ENCODE measurements at regions not wholly inside any gene's neighbourhood (a gene's known extent, or its start where the extent isn't known, plus 50 kb on each side); places are given as distances from the start of the nearest gene placed in this dataset.
"Not testable (repeated sequence)": the region's sequence is repeated elsewhere in the genome, so short reads cannot be mapped to it uniquely, and the experiment has no call there.

GRCh38 chr14:84998216-84998615 lies 531.7 kb upstream of the FLRT2 start:
- no peaks in the 10 kb centered on the region for H3K36me3 ChIP-seq
- TF ChIP-seq Cebpa-rat (IDR thresholded peaks at IDR 0.05) = no peak
- no peaks in the 10 kb centered on the region for H3K4me1 ChIP-seq
- H3K4me3 ChIP-seq = no peak overlapping the region
- no peaks in the 10 kb centered on the region for H3K27me3 ChIP-seq
- no peak overlapping the region for H3K4me2 ChIP-seq
- no peaks in the 10 kb centered on the region for H3K9me3 ChIP-seq (replicated peaks in 1 of 11)
- no peak overlapping the region for H3K27ac ChIP-seq
- H3K9ac ChIP-seq = no peak overlapping the region
- no peaks in the 10 kb centered on the region for H4K20me1 ChIP-seq

- Histone ChIP-seq H3K27me3 (no peaks in the 10 kb centered on the region), H3K9me3 (replicated peaks in 1 of 11) (no peaks in the 10 kb centered on the region)
Measured at GRCh38 chr14:85002846-85003245, 527.1 kb upstream of the FLRT2 start.

GRCh38 chr14:85003805-85004204 lies 526.1 kb upstream of the FLRT2 start:
- no peak for TF ChIP-seq Cebpa-rat (IDR thresholded peaks at IDR 0.05)
- Histone ChIP-seq H4K20me1 (no peaks in the 10 kb centered on the region), H3K9ac (no peak overlapping the region), H3K27ac (no peak overlapping the region), H3K4me3 (no peak overlapping the region), H3K4me1 (no peaks in the 10 kb centered on the region), H3K36me3 (no peaks in the 10 kb centered on the region), H3K4me2 (no peak overlapping the region), H3K9me3 (replicated peaks in 1 of 11) (no peaks in the 10 kb centered on the region), H3K27me3 (no peaks in the 10 kb centered on the region)

More at GRCh38 chr14:85002846-85003245, 527.1 kb upstream of the FLRT2 start:
- Histone ChIP-seq H3K27ac (no peak overlapping the region), H3K9ac (no peak overlapping the region), H3K4me2 (no peak overlapping the region), H3K36me3 (no peaks in the 10 kb centered on the region), H3K4me3 (no peak overlapping the region), H3K4me1 (no peaks in the 10 kb centered on the region), H4K20me1 (no peaks in the 10 kb centered on the region)
- no peak for TF ChIP-seq Cebpa-rat (IDR thresholded peaks at IDR 0.05)

- no peak overlapping the region for H3K4me3 ChIP-seq
- H3K4me2 ChIP-seq = no peak overlapping the region
- no peaks in the 10 kb centered on the region for H3K27me3 ChIP-seq
- H3K27ac ChIP-seq = no peak overlapping the region
- H3K36me3 ChIP-seq = no peaks in the 10 kb centered on the region
- no peak for TF ChIP-seq Cebpa-rat (IDR thresholded peaks at IDR 0.05)
- H3K9ac ChIP-seq = no peak overlapping the region
- no peaks in the 10 kb centered on the region for H3K4me1 ChIP-seq
- no peaks in the 10 kb centered on the region for H3K9me3 ChIP-seq (replicated peaks in 1 of 11)
- no peaks in the 10 kb centered on the region for H4K20me1 ChIP-seq
Measured at GRCh38 chr14:85009506-85009905, 520.4 kb upstream of the FLRT2 start.

GRCh38 chr14:85010186-85010585 lies 519.8 kb upstream of the FLRT2 start:
- Histone ChIP-seq H3K27ac (no peak overlapping the region), H4K20me1 (no peaks in the 10 kb centered on the region), H3K9ac (no peak overlapping the region), H3K9me3 (replicated peaks in 1 of 11) (no peaks in the 10 kb centered on the region), H3K27me3 (no peaks in the 10 kb centered on the region), H3K4me3 (no peak overlapping the region), H3K36me3 (no peaks in the 10 kb centered on the region), H3K4me2 (no peak overlapping the region), H3K4me1 (no peaks in the 10 kb centered on the region)
- TF ChIP-seq Cebpa-rat (IDR thresholded peaks at IDR 0.05) = no peak

- Histone ChIP-seq H3K4me2 (no peak overlapping the region), H3K27me3 (no peaks in the 10 kb centered on the region), H3K4me3 (no peak overlapping the region), H3K9ac (no peak overlapping the region), H4K20me1 (no peaks in the 10 kb centered on the region), H3K27ac (no peak overlapping the region), H3K9me3 (replicated peaks in 1 of 11) (peaks cover 0 to 12% (median 0%) of the 10 kb centered on the region in 11 experiments; a peak in 4 of 22 replicates), H3K4me1 (no peaks in the 10 kb centered on the region), H3K36me3 (no peaks in the 10 kb centered on the region)
- no peak for TF ChIP-seq Cebpa-rat (IDR thresholded peaks at IDR 0.05)
Measured at GRCh38 chr14:85016496-85016895, 513.4 kb upstream of the FLRT2 start.

- H3K9me3 ChIP-seq (replicated peaks in 1 of 11) = peaks cover 0 to 13% (median 0%) of the 10 kb centered on the region in 11 experiments; a peak in 5 of 22 replicates
- not testable (repeated sequence) for H3K9ac ChIP-seq, H4K20me1 ChIP-seq, H3K4me1 ChIP-seq, H3K27ac ChIP-seq, H3K27me3 ChIP-seq, H3K4me2 ChIP-seq, H3K36me3 ChIP-seq, H3K4me3 ChIP-seq
Measured at GRCh38 chr14:85023866-85024265, 506.1 kb upstream of the FLRT2 start.

GRCh38 chr14:85024931-85025330 lies 505.0 kb upstream of the FLRT2 start:
- H3K4me3 ChIP-seq = no peak overlapping the region
- no peak for TF ChIP-seq Cebpa-rat (IDR thresholded peaks at IDR 0.05)
- no peaks in the 10 kb centered on the region for H4K20me1 ChIP-seq
- peaks cover 0 to 6% (median 0%) of the 10 kb centered on the region in 11 experiments; a peak in 1 of 22 replicates for H3K9me3 ChIP-seq (replicated peaks in 1 of 11)
- no peak overlapping the region for H3K27ac ChIP-seq
- no peak overlapping the region for H3K9ac ChIP-seq
- H3K4me1 ChIP-seq = no peaks in the 10 kb centered on the region
- no peak overlapping the region for H3K4me2 ChIP-seq
- no peaks in the 10 kb centered on the region for H3K36me3 ChIP-seq
- H3K27me3 ChIP-seq = no peaks in the 10 kb centered on the region

GRCh38 chr14:85027681-85028370 lies 502.1 kb upstream of the FLRT2 start:
- Histone ChIP-seq H3K4me2 (no peak overlapping the region), H3K4me1 (no peaks in the 10 kb centered on the region), H3K27ac (no peak overlapping the region), H4K20me1 (no peaks in the 10 kb centered on the region), H3K4me3 (no peak overlapping the region), H3K36me3 (no peaks in the 10 kb centered on the region), H3K9ac (no peak overlapping the region), H3K9me3 (replicated peaks in 1 of 11) (peaks cover 0 to 6% (median 0%) of the 10 kb centered on the region in 11 experiments; a peak in 1 of 22 replicates), H3K27me3 (no peaks in the 10 kb centered on the region)
- TF ChIP-seq Cebpa-rat (IDR thresholded peaks at IDR 0.05) = no peak

- no peaks in the 10 kb centered on the region for H3K36me3 ChIP-seq
- no peak overlapping the region for H3K4me2 ChIP-seq
- H4K20me1 ChIP-seq = no peaks in the 10 kb centered on the region; a peak in 1 of 22 replicates
- H3K27ac ChIP-seq = no peak overlapping the region
- no peaks in the 10 kb centered on the region for H3K27me3 ChIP-seq
- H3K9me3 ChIP-seq (replicated peaks in 1 of 11) = no peaks in the 10 kb centered on the region
- H3K9ac ChIP-seq = no peak overlapping the region
- H3K4me1 ChIP-seq = no peaks in the 10 kb centered on the region; a peak in 1 of 20 replicates
- no peak for TF ChIP-seq Cebpa-rat (IDR thresholded peaks at IDR 0.05)
- H3K4me3 ChIP-seq = no peak overlapping the region
Measured at GRCh38 chr14:85037411-85037810, 492.5 kb upstream of the FLRT2 start.

Data from BLaER1 treated with 17β-estradiol and CSF1 and Interleukin-3, amounts not matched to agents 10 nM and 100 nM (cell line).